Ureter (tissue), 1 donor: ENCODE measurements at regions not wholly inside any gene's neighbourhood (a gene's known extent, or its start where the extent isn't known, plus 50 kb on each side); places are given as distances from the start of the nearest gene placed in this dataset.

ENCODE experiments used
- DNase-seq: peaks from one replicate; pipeline ENCODE4 v3.0.0-alpha.2; 2020; ENCODE audit warnings: low spot score
- donor health status: DM: yes; HTN: yes; CAD: no.

DNA sequence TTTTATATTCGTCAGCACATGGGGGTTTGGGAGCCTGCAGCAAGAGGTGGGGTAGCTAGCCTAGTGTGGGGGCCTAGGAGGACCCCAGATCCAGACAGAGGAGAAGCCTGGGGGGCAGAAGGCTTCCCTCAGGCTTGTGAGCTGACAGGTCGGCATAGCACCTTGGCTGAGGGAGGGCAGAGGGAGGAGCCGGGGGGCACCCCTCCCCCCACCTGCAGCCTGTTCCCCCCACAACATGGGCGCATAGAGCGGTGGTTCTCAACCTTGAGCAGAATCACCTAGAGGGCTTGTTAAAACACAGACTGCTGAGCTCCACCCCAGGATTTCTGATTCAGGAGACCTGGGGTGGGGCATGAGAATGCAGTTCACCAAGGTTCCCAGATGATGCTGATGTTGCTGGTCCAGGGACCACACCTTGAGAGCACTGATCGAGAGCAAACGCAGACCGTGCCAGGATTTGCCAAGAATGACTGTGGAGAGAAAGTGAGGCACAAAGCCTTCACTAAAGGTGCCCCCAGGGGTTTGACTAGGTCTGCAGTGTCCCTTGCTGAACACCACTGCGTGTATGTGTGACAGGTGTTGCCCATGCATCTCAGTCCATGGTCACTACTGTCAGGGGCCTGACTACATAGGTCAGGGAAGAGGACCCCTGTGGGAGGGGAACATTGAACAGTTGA lies 163.3 kb downstream of the MACROH2A1 start:
- no peak for DNase-seq

DNA sequence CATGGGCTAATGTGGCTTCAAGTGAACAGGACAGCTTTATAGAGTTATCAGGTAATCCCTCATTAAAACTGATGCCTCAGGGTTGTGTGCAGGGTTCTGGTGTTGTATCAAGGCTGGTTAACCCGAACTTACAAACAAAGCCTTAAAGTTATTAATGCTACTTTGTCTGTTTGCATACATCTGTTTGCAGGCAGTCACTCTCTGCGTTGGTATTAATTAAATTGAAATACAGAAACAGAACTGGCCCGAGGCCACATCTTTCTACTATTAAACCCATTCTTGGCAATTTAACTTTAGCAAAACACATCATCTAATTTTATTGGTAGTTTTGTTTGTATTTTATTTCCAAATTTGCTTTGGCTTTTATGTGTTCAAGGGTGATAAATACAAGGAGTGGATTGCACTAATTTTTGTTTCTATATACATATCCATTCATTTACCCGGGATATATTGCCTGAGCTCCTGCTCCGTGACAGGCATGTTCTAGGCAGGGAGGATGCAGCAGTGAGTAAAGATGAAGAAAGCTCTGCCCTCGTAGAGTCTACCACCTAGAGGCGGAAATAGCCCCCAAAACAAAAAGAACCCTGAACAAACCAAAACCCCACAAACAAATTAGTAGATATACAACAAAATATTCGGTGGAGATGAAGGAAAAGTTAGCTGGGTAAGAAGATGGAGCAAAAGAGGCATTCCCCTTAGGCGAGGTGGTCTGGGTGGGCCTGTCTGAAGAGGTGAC lies 164.2 kb downstream of the MACROH2A1 start:
- DNase-seq: no peak

DNA sequence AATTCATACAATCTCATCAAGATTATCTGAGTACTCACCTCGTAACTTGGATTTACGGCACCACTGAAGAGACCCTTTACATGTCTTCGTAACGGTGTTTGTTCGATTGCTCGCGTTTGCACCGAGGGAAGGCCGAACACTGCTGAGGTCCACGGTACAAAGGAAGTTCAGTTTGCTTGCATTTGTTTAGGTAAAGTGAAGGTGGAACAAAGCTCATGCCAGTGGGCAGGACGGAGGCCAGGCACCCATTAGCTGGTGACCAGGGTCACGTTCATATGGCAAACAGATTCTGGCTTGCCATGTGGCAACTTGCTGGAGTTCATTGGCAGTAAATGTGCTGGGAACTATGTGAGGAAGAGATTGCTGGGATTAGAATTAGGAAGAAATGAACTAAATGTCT lies 164.8 kb downstream of the MACROH2A1 start:
- no peak for DNase-seq

DNA sequence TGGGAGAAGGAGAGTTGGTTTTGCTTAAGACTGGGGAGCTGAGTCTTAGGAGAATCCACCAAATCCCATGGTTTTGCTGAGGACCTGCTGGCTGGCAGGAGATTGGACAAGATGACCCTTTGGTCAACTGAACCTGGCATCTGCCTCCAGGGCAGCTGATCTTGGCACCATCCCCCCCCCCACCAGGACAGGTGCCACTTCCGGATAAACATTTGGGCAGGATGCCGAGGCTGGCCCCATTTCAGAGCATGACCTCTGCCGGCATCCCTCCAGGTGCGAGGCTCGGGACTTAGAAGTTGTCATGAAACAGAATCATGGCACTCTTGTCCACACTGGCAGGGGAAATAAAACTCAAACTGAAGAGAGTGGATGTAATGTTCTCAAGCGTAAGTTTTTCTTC lies 165.6 kb downstream of the MACROH2A1 start:
- DNase-seq: no peak

DNA sequence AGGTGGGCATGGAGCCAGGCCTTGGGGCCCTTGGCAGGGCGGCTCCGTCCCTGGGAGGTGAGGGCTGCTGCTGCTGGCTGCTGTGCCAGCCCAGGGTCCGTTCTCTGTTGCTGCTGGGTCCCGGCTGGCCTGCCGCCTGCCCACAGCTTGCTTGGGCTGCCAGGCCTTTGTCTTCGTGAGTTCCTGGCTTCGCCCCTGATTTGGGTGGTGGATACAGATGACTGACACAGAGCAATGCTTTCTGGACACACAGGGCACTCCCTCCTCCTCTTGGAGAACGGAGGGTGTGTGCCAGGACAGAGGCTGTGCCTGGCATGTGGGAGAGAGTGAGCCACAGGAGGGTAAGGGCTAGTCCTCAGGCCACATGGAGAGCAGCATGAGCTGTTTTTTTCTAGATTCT lies 166.1 kb downstream of the MACROH2A1 start:
- no peak for DNase-seq

DNA sequence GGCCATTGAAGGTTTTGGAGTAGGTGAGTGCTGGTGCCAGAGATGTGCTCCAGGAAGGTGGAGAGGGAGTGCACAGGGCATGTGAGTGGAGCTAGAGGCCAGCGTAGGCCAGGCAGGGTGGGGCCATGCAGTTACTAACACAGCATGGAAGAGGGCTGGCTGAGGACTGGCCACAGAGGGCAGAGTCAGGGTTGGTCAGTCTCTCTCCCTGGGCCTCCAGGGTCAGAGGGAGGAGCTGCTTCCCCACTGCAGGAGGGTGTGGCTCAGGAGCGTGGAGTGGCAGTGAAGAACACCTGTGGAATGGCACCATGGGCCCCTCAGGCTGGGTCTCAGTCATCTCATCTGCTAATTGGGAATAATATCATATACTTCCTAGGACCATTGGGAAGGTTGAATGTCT lies 167.7 kb downstream of the MACROH2A1 start:
- DNase-seq: no peak

DNA sequence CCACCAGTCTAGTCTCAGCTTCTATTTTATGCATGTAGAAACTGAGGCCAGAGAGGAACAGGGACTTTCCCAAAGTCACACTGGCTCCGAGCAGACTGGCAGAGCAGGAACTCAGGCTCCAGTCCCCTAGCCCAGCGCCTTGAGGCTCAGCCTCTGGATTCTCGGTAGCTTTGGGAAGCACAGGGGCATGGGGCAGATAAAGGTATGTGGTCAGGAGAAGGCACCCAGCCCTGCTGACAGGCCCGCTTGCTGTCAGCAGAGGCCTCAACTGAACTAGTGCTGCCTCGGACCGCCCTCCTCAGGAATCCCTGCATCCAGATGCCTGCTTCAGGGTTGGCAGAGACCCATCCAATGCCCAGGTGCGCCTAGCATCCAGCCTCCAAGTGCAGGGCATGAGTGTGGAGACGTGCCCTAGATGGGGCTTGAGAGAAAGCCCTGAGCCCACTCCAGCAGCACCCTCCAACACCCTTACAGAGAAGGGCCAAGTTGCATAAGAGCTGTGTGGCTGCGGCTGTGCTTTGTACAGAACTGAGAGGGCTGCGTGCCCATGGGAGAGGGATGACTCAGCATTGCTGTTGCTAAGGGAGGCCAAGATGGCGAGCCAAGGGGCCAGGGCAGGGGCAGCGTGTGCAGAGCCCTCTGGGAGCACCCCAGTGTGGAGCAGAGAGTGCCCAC lies 168.6 kb downstream of the MACROH2A1 start:
- no peak for DNase-seq

DNA sequence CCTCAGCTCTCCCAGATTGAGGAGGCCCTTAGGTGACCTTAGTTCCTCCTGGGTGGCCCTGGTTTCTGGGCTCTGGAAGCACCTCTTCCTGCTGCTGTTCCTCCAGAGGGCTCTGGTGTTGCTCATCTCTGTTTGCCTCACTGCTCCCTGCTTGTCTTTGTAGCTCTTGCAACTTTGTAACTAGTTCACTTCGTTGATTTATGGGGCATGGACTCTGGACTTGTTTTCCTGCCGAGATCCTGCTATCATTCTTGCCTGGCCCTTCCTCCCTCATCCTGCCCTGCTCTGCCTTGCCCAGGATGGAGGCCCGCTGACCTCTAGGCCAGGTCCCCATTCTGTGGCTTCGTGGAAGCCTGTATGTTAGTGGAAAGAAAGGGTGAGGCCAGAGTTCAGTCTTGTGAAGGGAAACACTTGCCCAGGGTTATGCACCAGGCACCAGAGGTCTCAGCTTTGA lies 169.3 kb downstream of the MACROH2A1 start:
- no peak for DNase-seq

DNA sequence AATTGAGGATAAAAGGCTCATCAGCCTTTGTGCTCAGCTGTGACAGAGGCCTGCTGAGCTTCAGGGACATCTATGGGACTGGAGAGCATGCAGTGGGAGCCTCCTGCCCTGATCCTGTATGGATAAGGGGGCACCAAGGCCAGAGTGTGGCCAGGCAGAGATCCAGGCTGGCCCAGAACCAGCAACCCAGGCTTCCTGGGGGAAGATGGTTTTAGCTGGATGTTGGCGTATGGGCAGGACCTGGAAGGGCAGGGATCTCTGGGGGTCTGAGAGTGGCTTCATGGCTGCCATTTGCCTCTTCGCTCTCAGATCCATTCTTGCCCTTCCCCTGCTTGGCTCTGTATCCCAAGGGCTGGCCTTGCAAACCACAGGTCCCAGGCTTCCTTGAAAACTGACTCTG lies 169.9 kb downstream of the MACROH2A1 start:
- DNase-seq: no peak

DNA sequence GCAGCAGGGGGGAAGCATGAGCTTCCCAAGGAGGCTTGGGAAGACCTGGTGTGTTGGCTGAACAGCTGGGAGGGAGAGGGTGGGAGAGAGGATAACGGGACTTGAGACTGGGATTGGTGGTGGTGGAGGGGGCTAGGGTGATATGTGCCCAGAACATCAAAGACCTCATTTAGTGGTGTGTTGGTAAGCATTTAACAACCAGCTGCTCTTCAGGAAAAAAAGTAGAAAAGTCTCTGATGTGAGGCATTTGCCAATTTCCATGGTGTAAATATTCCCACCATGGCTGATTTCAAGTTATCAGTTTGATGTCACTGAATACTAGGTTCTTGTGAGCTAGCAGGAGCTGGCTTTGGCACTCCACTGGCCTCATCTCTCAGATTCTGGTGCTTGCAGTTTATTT lies 170.8 kb downstream of the MACROH2A1 start:
- no peak for DNase-seq

DNA sequence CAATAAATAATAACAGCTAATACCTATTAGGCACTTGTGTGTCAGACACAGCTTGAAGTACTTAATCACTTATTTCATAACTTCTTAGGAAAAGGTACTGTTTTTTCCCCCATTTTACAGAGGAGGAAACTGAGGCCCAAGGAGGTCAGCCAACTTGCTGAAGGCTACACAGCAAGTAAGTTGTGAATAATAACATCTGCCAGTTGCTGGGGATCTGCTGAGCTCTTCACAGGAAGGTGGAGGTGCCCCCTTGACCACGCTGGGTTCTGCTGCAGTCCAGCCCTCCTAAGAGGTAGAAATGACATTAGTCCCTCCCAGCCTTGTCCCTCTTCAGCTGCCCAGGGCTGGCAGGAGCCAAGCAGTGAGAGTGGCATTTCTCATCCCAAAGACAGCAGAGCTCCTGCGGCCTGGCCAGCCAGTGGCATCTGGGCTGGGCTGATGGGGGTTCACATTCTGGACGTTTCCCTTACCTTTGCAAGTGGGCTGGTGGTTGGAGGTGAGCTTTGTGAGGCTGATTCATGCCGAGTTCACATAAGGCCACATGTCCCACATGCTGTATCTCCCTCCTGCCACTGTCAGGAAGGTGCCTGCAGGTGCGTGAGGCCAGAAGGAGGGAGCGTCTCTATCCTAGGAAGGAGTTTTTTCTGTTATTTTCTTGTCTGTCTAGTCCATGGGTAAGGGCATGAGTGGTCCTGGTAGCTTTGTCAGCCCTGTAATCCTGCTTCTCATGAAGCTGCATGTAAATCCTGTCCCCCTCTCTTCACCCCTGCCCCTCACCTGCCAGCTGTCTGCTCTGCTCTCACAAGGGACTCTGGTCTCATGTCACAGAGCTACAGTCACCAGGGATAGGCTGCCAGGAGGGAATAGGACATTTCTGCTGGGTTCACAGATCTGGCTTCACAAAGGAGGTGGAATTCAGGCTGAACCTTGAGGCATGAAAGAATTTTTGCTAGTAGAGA lies 171.7 kb downstream of the MACROH2A1 start:
- DNase-seq: no peak

DNA sequence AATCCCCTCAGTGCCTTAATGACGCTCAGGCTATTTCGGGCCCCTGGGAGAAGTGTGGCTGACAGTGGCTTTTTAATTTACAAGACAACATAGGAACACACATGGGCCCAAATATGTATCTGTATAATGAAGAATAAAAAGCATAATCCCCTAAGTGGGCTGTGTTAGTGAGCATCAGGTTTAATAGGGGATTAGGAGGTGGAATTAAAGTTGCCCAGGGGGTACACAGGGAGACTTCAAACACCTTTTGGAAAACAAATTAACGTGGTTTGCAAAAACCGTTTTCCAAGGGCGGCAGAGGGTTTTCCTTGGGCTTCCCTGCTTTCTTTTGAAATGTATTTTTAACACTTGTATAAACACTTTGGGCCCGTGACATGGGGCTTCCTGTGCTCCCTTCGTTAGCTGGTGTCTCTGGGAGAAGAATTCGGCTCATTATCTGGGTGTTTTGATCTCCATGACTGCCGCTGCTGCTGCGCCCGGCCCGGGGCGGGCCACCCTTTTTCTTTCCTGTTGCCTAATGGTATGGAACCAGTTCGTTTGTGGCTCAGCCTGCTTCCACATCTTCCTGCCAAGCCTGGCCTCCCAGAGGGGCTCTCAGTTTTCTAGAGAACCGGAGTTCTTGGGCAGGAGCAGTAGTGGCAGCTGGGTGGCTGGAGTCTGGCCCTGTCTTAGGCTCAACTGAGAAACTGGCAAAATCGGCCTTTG lies 173.0 kb downstream of the MACROH2A1 start:
- no peak for DNase-seq

DNA sequence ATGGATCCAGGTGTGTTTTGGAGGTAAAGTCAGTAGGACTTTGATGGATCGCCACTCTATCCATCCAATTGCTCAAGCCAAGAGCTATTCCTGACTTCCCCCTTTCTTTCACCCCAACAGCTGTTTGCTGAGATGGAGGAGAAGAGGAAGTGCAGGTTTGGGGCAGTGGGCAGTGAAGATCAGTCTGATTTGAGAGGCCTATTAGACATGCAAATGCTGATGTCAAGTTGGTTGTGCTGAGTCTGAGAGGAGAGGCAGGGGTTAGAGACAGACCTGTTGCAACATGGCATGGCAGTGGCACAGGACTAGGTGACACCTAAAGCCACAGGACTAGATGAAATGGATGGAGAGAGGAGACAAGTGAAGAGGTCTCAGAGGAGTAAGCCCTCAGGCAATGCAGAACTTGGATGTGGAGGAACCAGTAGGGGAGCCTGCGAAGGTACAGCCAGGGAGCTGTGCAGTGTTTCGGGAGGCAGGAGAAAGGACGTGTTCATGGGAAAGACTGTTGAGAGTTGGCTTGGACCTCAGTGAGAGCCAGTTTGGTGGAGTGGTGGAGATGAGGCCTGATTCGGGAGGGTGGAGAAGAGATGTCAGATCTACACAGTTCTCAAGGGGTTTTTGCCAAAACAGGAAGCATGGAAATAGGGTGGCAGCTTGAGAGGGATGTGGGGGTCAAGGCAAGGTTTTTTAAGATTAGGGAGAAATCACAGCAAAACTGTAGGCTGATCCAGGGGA lies 175.0 kb downstream of the MACROH2A1 start:
- peak; percentile 25 for DNase-seq

DNA sequence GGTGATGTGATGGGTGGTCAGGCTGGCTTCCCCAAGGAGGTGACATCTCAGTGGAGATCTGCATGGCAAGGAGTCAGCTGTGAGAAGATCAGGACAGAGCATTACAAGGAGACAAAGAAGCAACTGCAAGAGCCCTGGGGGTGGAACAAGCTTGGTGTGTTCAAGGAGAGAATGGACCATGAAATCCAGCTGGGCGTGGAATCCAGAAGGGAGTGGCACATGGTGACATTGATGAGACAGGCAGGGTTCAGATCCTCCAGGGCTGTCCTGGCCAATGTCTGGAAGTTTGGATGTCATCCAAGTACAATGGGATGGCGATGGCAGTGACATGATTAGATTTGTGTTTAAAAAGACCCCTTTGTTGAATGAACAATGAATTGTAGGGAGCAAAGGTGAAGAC lies 175.6 kb downstream of the MACROH2A1 start:
- peak; percentile 19 for DNase-seq

DNA sequence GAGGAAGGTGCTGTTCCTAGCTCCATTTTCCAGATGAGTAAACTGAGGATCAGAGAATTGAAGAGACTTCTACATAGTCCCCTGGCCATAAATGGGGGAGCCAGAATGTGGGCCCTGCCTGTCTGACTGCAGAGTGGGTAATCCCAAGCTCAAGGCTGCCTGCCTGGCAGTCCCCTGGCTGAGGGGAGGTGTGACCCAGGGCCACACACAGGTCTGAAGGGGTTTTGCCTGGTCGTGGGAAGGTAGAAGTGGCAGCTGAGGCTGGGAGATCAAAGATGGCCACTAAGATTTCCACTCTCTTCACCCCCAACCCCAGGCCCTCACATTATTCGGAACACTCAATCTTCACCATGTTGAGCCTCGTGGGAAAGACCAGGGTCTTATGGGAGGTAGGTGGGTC lies 176.3 kb downstream of the MACROH2A1 start:
- peak; percentile 8 for DNase-seq

DNA sequence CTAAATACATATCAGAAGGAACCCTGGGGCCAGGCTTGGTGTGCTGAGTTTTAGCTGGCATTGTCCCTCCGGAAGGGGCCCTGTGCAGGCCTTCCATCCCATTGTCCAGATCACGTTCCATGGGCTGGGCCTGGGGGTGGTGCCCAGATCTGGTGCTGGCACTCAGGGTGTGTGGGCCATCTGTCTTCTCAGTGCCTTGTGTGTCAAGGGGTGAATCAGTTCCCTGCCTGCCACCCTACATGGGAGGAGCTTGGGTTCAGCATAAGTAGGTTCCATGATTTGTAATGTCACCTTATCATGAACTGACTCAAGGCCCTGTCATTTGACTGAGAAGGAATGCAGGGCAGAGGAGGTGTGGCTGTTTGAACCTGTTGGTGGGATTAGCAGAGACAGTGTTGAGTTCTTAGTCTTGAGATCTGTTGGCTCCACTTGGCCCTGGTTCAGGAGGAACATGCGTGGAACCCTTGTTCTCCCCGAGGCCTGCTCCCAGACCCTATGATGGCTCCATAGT lies 176.8 kb downstream of the MACROH2A1 start:
- peak; percentile 37 for DNase-seq

DNA sequence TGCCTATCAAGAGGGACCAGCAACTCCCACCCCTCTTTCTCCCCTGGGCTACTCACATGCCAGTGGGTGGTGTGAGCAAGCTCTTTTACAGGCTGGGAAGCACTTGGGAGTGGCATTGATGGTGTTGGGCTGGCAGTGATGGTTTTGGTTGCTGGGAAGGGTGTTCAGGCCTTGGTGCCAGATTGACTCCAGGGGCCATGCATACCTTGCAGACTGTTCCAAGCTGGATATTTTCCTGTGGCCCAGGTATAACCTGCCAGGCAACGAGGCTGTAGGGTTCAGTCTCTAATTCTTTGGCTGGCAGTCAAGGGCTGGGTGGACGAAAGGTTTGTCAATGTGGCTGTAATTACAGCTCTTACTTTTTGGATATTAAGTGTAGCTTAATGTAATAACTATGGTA lies 177.3 kb downstream of the MACROH2A1 start:
- DNase-seq: no peak

DNA sequence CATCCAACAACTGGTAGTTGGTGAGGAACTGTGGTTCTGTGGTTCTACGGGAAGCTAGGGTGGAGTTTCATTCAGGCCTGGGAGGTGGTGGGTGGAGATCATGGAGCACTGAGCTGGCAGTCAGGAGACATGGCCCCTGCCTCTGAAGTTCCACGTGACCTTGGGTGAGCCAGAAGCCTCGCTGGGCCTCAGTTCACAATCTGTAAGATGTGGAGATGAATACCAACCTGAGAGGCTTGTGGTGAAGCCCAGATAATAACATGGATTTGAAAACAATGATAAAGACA lies 177.9 kb downstream of the MACROH2A1 start:
- peak; percentile 18 for DNase-seq

DNA sequence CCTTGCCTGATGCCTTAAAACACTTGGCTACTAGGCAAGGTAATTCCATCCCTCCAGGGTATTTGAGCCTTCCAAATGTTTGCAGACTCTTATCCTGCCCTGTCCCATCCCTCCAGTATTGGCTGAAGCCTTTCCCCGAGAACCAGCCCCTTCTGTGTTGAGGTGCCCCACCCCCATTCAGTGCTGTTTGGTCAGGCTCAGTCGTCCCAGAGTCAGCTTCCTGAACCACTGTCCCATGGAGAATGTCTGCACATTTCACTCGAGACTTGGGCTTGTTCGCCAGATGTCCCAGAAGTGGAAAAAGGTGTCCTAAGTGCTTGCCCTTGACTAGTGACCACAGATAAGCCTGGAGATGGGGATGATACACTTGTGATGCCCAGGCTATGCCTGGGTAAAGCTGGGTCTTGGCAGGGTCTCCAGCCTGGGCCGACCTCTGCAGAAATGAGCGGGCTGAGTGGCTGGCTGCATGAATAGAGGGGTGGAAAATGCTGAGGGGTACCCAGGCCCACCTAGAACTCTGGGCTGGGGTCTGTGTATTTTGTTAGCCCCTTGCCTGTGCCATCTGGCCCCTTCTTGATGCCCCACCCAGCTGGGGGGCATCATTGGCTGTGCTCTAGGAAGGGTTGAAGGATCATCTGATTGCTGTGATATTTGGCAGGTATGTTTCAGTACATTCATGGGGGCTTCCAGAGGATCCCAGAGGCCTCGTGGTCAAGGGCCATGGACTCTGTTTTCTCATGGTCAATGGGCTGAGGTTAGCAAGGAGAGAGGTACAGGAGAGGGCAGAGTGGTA lies 178.4 kb downstream of the MACROH2A1 start:
- peak; percentile 27 for DNase-seq

DNA sequence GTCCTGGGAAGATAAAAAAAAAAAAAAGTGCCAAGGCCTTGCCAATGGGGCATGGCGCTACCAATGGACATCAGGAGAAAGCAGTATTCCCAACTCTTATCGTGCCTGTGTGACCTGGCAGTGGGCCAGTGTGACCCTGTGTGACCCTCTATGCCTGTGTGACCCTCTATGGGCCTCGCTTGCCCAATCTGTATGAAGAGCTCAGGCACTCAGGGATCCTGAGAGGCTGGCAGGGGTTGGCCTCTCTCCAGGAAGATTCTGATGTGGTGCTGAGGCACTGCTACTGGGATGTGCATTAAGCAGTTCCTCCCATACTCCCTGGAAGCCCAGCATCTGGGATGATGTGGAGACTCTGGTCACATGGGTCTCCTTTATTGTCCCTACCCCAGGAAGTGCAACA lies 179.2 kb downstream of the MACROH2A1 start:
- DNase-seq: peak; percentile 20
